ENCODE measurements at regions not wholly inside any gene's neighbourhood (a gene's known extent, or its start where the extent isn't known, plus 50 kb on each side); places are given as distances from the start of the nearest gene placed in this dataset.

DNA sequence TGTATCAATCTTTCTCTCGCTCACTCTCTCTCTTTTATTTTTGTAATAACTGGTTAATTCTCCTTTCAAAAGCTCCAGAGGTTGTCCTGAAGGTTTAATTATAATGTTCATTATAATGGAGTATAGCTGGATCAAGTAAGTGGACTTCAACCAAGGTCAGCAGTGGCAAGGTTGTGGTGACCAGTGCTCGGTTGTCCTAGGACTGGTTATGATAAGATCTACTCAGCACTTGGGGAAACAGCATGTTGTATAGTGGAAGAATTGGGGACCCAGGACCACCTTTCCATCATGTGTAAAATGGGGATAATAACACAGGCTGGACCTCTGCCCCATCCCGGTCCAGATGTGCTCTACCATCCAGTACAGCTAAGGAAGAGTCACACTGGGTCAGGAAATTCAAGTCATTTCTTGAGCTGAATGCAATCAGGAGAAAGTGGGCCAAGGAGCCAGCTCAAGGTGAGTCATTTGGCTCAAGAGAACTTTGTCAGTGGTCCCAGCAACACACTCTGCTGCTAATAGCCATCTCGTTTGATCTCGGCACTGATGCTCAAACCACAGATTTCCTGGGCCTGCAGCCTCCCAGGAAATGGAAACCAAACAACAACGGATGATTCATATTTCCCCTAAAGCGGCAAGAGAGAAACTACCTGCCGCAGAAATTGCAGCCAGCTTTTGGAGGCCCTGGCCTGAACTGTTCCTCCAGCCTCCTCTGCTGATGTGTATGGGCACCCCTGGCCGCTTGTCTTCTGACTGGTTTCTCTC, 123.6 kb upstream of the RBPJ start:
- TF ChIP-seq, protein P1, sequence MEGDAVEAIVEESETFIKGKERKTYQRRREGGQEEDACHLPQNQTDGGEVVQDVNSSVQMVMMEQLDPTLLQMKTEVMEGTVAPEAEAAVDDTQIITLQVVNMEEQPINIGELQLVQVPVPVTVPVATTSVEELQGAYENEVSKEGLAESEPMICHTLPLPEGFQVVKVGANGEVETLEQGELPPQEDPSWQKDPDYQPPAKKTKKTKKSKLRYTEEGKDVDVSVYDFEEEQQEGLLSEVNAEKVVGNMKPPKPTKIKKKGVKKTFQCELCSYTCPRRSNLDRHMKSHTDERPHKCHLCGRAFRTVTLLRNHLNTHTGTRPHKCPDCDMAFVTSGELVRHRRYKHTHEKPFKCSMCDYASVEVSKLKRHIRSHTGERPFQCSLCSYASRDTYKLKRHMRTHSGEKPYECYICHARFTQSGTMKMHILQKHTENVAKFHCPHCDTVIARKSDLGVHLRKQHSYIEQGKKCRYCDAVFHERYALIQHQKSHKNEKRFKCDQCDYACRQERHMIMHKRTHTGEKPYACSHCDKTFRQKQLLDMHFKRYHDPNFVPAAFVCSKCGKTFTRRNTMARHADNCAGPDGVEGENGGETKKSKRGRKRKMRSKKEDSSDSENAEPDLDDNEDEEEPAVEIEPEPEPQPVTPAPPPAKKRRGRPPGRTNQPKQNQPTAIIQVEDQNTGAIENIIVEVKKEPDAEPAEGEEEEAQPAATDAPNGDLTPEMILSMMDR (IDR thresholded peaks at IDR 0.05; ENCODE audit: borderline replicate concordance, extremely low read depth, low read length, poor library complexity, severe bottlenecking) = no peak
- TF ChIP-seq EZH2 (IDR thresholded peaks at IDR 0.05; ENCODE audit: borderline replicate concordance, low read depth, low read length, severe bottlenecking) = no peak
